Mesenchymal stem cell (in vitro differentiated cells and primary cell): ENCODE measurements at regions not wholly inside any gene's neighbourhood (a gene's known extent, or its start where the extent isn't known, plus 50 kb on each side); places are given as distances from the start of the nearest gene placed in this dataset.

Experiments used
- DNase-seq: peaks from one replicate; pipeline ENCODE4 v3.0.0-alpha.2; 2013
- H2AFZ ChIP-seq: one replicate; pipeline ENCODE4 v1.6.1; 2013; ENCODE audit warnings: low read depth, mild to moderate bottlenecking, control low read depth, inconsistent platforms, low read length, moderate library complexity
- H2AK5ac ChIP-seq: 2 replicates; pipeline ENCODE4 v1.6.1; 2013; ENCODE audit warnings: low read length, moderate library complexity, mild to moderate bottlenecking, inconsistent platforms; ENCODE audit not compliant: severe bottlenecking
- H2BK120ac ChIP-seq: one replicate; pipeline ENCODE4 v1.6.1; 2013; ENCODE audit warnings: low read depth, mild to moderate bottlenecking, inconsistent platforms, low read length, moderate library complexity
- H2BK12ac ChIP-seq, 2 experiments: one replicate each; pipeline ENCODE4 v1.6.1; 2013; ENCODE audit warnings: inconsistent platforms in 2 of 2, low read length in 2 of 2, mild to moderate bottlenecking in 2 of 2, moderate library complexity in 2 of 2, control low read depth in 1 of 2
- H2BK15ac ChIP-seq: one replicate; pipeline ENCODE4 v1.6.1; 2013; ENCODE audit warnings: mild to moderate bottlenecking, low read depth, inconsistent platforms; ENCODE audit not compliant: poor library complexity, severe bottlenecking
- H2BK5ac ChIP-seq: 2 replicates; pipeline ENCODE4 v1.6.1; 2013; ENCODE audit warnings: low read depth, mild to moderate bottlenecking, low read length, control low read depth, inconsistent platforms; ENCODE audit not compliant: poor library complexity, severe bottlenecking
- H3K14ac ChIP-seq, 2 experiments: one replicate each; pipeline ENCODE4 v1.6.1; 2013; ENCODE audit warnings: inconsistent platforms in 2 of 2, low read length in 2 of 2, control low read depth in 1 of 2, mild to moderate bottlenecking in 1 of 2, moderate library complexity in 1 of 2
- H3K18ac ChIP-seq, 2 experiments: one replicate each; pipeline ENCODE4 v1.6.1; 2013; ENCODE audit warnings: inconsistent platforms in 2 of 2, low read length in 2 of 2, control low read depth in 1 of 2, low read depth in 1 of 2, mild to moderate bottlenecking in 1 of 2
- H3K23ac ChIP-seq, 2 experiments: one replicate each; pipeline ENCODE4 v1.6.1; 2013; ENCODE audit warnings: inconsistent platforms in 2 of 2, low read length in 2 of 2, mild to moderate bottlenecking in 2 of 2, moderate library complexity in 2 of 2, control low read depth in 1 of 2
- H3K27ac ChIP-seq: 2 replicates; pipeline ENCODE4 v1.5.1; 2013; ENCODE audit warnings: mild to moderate bottlenecking, moderate library complexity, low read length, control low read depth, inconsistent platforms; ENCODE audit not compliant: poor library complexity, severe bottlenecking
- H3K27me3 ChIP-seq, 2 experiments: 2 replicates each; pipeline versions ENCODE4 v1.6.1 to v1.7.0; 2013; ENCODE audit warnings: low read length in 2 of 2, mild to moderate bottlenecking in 2 of 2, moderate library complexity in 2 of 2, control low read depth in 1 of 2, inconsistent platforms in 1 of 2; ENCODE audit not compliant: control insufficient read depth in 1 of 2, insufficient read depth in 1 of 2
- H3K36me3 ChIP-seq, 2 experiments: 2 replicates each; pipeline versions ENCODE4 v1.6.1 to v1.7.0; 2013; ENCODE audit warnings: low read length in 2 of 2, control low read depth in 1 of 2, inconsistent platforms in 1 of 2, low read depth in 1 of 2, mild to moderate bottlenecking in 1 of 2; ENCODE audit not compliant: insufficient read depth in 2 of 2, control insufficient read depth in 1 of 2
- H3K4ac ChIP-seq, 2 experiments: one replicate each; pipeline ENCODE4 v1.6.1; 2013; ENCODE audit warnings: inconsistent platforms in 2 of 2, low read length in 2 of 2, mild to moderate bottlenecking in 2 of 2, moderate library complexity in 2 of 2, control low read depth in 1 of 2, low read depth in 1 of 2
- H3K4me1 ChIP-seq: 2 replicates; pipeline ENCODE4 v1.6.1; 2013; ENCODE audit warnings: low read depth, low read length, control low read depth; ENCODE audit not compliant: control insufficient read depth, insufficient read depth
- H3K4me2 ChIP-seq: 2 replicates; pipeline ENCODE4 v1.6.1; 2013; ENCODE audit warnings: low read length, mild to moderate bottlenecking, inconsistent platforms; ENCODE audit not compliant: poor library complexity, severe bottlenecking
- H3K4me3 ChIP-seq, 2 experiments: 2 replicates each; pipeline versions ENCODE4 v1.5.1 to v1.7.0; 2013; ENCODE audit warnings: low read length in 2 of 2, mild to moderate bottlenecking in 2 of 2, control low read depth in 1 of 2, low read depth in 1 of 2; ENCODE audit not compliant: insufficient read depth in 1 of 2
- H3K79me1 ChIP-seq: replicated peaks from 2 replicates; pipeline ENCODE4 v1.6.1; 2013; ENCODE audit warnings: mild to moderate bottlenecking, control low read depth, low read length, inconsistent platforms; ENCODE audit not compliant: poor library complexity, severe bottlenecking
- H3K9ac ChIP-seq: 2 replicates; pipeline ENCODE4 v1.7.0; 2013; ENCODE audit warnings: mild to moderate bottlenecking, low read length, moderate library complexity
- H3K9me3 ChIP-seq: 2 replicates; pipeline ENCODE4 v1.7.0; 2013; ENCODE audit warnings: mild to moderate bottlenecking, low read length; ENCODE audit not compliant: control insufficient read depth
- H4K8ac ChIP-seq: one replicate; pipeline ENCODE4 v1.6.1; 2013; ENCODE audit warnings: inconsistent platforms, mild to moderate bottlenecking, low read length, moderate library complexity
- H4K91ac ChIP-seq: one replicate; pipeline ENCODE4 v1.6.1; 2013; ENCODE audit warnings: mild to moderate bottlenecking, low read length, inconsistent platforms
- WGBS: methylation state at CpG from one replicate; pipeline ENCODE4 v1.1.7; 2013; ENCODE audit warnings: mixed read lengths; 5-methylcytosine and 5-hydroxymethylcytosine counted together

DNA sequence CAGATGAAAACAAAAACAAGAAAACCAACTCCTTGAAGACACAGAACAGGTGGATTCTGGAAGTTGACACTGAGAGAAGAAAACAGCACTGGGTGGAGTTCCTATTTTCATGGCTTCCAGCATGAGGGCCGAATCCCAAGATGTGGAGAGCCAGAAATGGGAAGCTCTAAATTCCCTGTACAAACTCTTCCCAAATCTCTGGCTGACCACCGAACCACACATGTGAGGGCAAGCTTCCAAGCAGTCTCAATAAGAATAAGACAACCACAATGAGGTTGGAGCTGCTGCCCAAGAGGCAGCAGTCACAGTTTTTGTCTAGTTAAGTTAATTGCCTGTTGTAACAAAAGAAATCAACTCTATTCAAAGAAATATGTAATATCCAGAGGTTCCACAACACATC lies 339.3 kb upstream of the SLC30A5 start:
- Histone ChIP-seq H2BK15ac (no peak overlapping the region), H2AK5ac (no peak overlapping the region), H3K79me1 (no peaks in the 10 kb centered on the region), H3K14ac (no peak overlapping the region), H2BK5ac (no peak overlapping the region), H3K9me3 (peaks cover 4% of the 10 kb centered on the region), H3K4me2 (no peak overlapping the region), H3K4me1 (no peaks in the 10 kb centered on the region), H2BK120ac (no peak overlapping the region), H3K23ac (no peak overlapping the region), H2AFZ (no peak overlapping the region), H3K18ac (no peak overlapping the region), H3K4ac (no peak overlapping the region), H4K91ac (no peak overlapping the region), H4K8ac (no peak overlapping the region), H3K27ac (no peak overlapping the region), H3K27me3 (peaks cover 0 to 8% of the 10 kb centered on the region in 2 experiments), H2BK12ac (no peak overlapping the region), H3K36me3 (no peaks in the 10 kb centered on the region), H3K4me3 (no peak overlapping the region), H3K9ac (no peak overlapping the region)
- 71% methylated on average over 1 of the region's 2 CpGs for WGBS
- DNase-seq, result no peak

DNA sequence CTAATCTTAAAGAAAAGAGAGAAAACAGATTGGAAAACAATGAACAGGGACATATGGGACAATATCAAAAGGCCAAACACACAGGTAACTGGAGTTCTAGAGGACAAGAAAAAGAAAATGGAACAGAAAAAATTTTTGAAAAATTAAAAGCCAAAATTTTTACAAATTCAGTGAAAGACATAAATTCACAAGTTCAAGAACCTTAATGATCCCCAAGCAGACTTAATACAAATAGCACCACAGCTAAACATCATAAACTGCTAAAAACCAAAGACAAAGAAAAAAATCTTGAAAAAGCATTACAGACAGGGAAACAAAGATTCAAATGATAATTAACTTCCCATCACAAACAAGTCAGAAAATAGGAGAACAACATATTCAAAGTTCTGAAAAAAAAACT lies 338.5 kb upstream of the SLC30A5 start:
- H3K23ac ChIP-seq, result no peak overlapping the region
- H3K9ac ChIP-seq, result no peak overlapping the region
- DNase-seq, result no peak
- H2BK120ac ChIP-seq, result no peak overlapping the region
- H2BK5ac ChIP-seq, result no peak overlapping the region
- no peaks in the 10 kb centered on the region for H3K36me3 ChIP-seq
- no peak overlapping the region for H3K14ac ChIP-seq
- no peak overlapping the region for H4K91ac ChIP-seq
- H2BK12ac ChIP-seq, result no peak overlapping the region
- H3K27ac ChIP-seq, result no peak overlapping the region
- peaks cover 0 to 8% of the 10 kb centered on the region in 2 experiments for H3K27me3 ChIP-seq
- H3K9me3 ChIP-seq, result peaks cover 4% of the 10 kb centered on the region
- H4K8ac ChIP-seq, result no peak overlapping the region
- no peak overlapping the region for H3K4me2 ChIP-seq
- no peaks in the 10 kb centered on the region for H3K4me1 ChIP-seq
- no peak overlapping the region for H2AK5ac ChIP-seq
- H3K79me1 ChIP-seq, result no peaks in the 10 kb centered on the region
- no peak overlapping the region for H2AFZ ChIP-seq
- H2BK15ac ChIP-seq, result no peak overlapping the region
- no peak overlapping the region for H3K18ac ChIP-seq
- no peak overlapping the region for H3K4ac ChIP-seq
- H3K4me3 ChIP-seq, result no peak overlapping the region

DNA sequence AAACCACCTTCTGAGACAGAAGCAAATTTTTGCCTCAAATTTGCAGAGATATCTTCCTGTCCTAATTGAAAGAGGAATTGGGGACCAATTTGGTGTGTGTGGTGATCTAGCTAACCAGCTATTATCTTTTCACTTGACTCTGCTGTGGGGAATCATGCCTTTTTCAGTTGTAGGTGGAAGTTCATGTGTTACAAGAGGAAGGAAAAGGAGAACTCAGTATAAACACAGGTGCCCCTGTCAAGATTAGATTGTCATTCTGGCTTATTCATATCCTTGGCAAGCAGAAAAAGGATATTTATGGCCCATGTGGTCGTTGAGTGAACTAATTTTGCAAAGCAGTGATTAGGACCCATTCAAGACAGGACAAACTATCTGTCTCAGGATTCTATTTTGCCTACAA lies 336.8 kb upstream of the SLC30A5 start:
- 29% methylated on average over 1 of the region's 1 CpG for WGBS
- Histone ChIP-seq H3K27ac (no peak overlapping the region), H4K91ac (no peak overlapping the region), H3K9ac (no peak overlapping the region), H3K23ac (no peak overlapping the region), H3K18ac (no peak overlapping the region), H3K4me3 (no peak overlapping the region), H2AFZ (no peak overlapping the region), H3K36me3 (no peaks in the 10 kb centered on the region), H2BK5ac (no peak overlapping the region), H3K4ac (no peak overlapping the region), H3K4me1 (no peaks in the 10 kb centered on the region), H2BK120ac (no peak overlapping the region), H2AK5ac (no peak overlapping the region), H3K14ac (no peak overlapping the region), H4K8ac (no peak overlapping the region), H3K27me3 (peaks cover 0 to 8% of the 10 kb centered on the region in 2 experiments), H2BK15ac (no peak overlapping the region), H2BK12ac (no peak overlapping the region), H3K4me2 (no peak overlapping the region), H3K9me3 (peaks cover 4% of the 10 kb centered on the region), H3K79me1 (no peaks in the 10 kb centered on the region)
- DNase-seq, result no peak

DNA sequence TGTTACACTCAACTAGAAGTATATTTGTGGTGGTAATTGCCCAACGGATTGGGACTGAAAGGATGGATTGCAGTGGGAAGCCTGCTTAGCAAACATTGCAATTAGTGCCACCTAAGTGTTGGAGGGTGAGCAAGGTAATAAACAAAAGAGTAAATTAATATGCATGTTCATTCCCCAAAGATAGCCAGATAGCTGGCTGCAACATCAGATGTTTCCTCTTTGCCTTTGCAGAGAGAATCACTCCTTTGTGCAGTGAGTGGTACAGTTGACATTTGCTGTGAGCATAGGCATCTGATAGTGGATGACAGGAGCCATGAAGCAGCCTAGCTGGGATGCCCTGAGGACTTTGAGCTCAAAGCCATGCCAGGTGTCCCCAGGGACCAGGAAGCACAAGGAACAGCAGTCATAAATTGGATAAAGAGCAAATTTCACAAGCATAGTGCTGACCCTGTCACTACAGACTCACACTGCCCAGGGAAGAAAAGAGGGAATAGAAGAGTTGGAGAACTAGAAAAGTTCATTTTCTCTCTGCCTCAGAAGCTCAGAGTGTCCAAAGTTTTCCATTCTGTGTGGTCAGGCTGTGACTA lies 336.1 kb upstream of the SLC30A5 start:
- DNase-seq, result no peak
- no peak overlapping the region for H2BK15ac ChIP-seq
- no peak overlapping the region for H2BK120ac ChIP-seq
- no peak overlapping the region for H2BK12ac ChIP-seq
- H3K27me3 ChIP-seq, result peaks cover 0 to 8% of the 10 kb centered on the region in 2 experiments
- peaks cover 4% of the 10 kb centered on the region for H3K9me3 ChIP-seq
- no peak overlapping the region for H3K4ac ChIP-seq
- H3K4me1 ChIP-seq, result no peaks in the 10 kb centered on the region
- no peak overlapping the region for H4K91ac ChIP-seq
- no peak overlapping the region for H4K8ac ChIP-seq
- no peak overlapping the region for H3K23ac ChIP-seq
- no peak overlapping the region for H3K4me2 ChIP-seq
- H3K18ac ChIP-seq, result no peak overlapping the region
- H3K79me1 ChIP-seq, result no peaks in the 10 kb centered on the region
- H3K4me3 ChIP-seq, result no peak overlapping the region
- no peak overlapping the region for H2BK5ac ChIP-seq
- H3K36me3 ChIP-seq, result no peaks in the 10 kb centered on the region
- WGBS, result 81% methylated on average over 1 of the region's 1 CpG
- no peak overlapping the region for H3K9ac ChIP-seq
- H3K27ac ChIP-seq, result no peak overlapping the region
- no peak overlapping the region for H3K14ac ChIP-seq
- H2AFZ ChIP-seq, result no peak overlapping the region
- no peak overlapping the region for H2AK5ac ChIP-seq
